Cardiac muscle cell (in vitro differentiated cells and primary cell): ENCODE measurements at regions not wholly inside any gene's neighbourhood (a gene's known extent, or its start where the extent isn't known, plus 50 kb on each side); places are given as distances from the start of the nearest gene placed in this dataset.

Experiments
- DNase-seq, 2 donors: peaks; one replicate each; pipeline versions ENCODE4 v3.0.0 to v3.0.0-alpha.2; 2010 to 2017; ENCODE audit warnings: low read depth in 1 of 2, low spot score in 1 of 2
- H3K27ac ChIP-seq: fragments of 200-600 bp; sonication (generic); 2 replicates; pipeline ENCODE4 v1.5.1; 2016
- H3K27me3 ChIP-seq: fragments of 200-600 bp; sonication (generic); 2 replicates; pipeline ENCODE4 v1.6.0; 2016; ENCODE audit warnings: control low read depth
- H3K36me3 ChIP-seq: fragments of 200-600 bp; sonication (generic); 2 replicates; pipeline ENCODE4 v1.5.1; 2016; ENCODE audit warnings: control low read depth
- H3K4me1 ChIP-seq: fragments of 200-600 bp; sonication (generic); 2 replicates; pipeline ENCODE4 v1.8.1; 2017; ENCODE audit warnings: low read depth, mild to moderate bottlenecking, mixed run types
- H3K4me3 ChIP-seq: fragments of 200-600 bp; sonication (generic); 2 replicates; pipeline ENCODE4 v1.5.1; 2016; ENCODE audit warnings: mild to moderate bottlenecking
- H3K9me3 ChIP-seq: fragments of 200-600 bp; sonication (generic); 2 replicates; pipeline ENCODE4 v1.5.1; 2017; ENCODE audit warnings: low read depth, mild to moderate bottlenecking, control low read depth
- TF ChIP-seq, protein P1 (sequence below): IDR thresholded peaks from 2 replicates; pipeline ENCODE4 v1.5.1; 2012; ENCODE audit warnings: low read depth, mild to moderate bottlenecking, low read length

DNA sequence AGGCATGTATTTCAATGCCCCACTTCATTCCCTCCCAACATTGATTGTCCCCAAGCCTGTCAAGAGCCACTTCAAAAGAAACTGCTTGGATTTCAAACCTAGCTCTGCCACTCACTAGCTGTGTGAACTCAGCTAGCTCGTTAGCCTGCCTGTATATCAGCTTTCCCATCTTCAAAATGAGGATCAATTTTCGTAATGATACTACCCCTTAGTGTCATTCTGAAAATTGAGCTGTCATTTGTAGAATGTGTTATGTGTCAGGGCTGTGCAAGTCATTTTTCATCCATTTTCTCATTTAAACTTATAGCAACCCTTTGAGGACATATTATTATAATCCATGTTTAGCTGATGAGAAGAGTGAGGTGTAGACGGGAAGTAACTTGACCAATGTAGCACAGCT lies 88.6 kb downstream of the TRIM42 start:
- no peak overlapping the region for H3K27ac ChIP-seq
- no peaks in the 10 kb centered on the region for H3K27me3 ChIP-seq
- no peaks in the 10 kb centered on the region for H3K36me3 ChIP-seq
- H3K4me3 ChIP-seq = no peak overlapping the region
- no peaks in the 10 kb centered on the region for H3K4me1 ChIP-seq
- H3K9me3 ChIP-seq = no peaks in the 10 kb centered on the region
- no peak for DNase-seq
- TF ChIP-seq, protein P1, sequence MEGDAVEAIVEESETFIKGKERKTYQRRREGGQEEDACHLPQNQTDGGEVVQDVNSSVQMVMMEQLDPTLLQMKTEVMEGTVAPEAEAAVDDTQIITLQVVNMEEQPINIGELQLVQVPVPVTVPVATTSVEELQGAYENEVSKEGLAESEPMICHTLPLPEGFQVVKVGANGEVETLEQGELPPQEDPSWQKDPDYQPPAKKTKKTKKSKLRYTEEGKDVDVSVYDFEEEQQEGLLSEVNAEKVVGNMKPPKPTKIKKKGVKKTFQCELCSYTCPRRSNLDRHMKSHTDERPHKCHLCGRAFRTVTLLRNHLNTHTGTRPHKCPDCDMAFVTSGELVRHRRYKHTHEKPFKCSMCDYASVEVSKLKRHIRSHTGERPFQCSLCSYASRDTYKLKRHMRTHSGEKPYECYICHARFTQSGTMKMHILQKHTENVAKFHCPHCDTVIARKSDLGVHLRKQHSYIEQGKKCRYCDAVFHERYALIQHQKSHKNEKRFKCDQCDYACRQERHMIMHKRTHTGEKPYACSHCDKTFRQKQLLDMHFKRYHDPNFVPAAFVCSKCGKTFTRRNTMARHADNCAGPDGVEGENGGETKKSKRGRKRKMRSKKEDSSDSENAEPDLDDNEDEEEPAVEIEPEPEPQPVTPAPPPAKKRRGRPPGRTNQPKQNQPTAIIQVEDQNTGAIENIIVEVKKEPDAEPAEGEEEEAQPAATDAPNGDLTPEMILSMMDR = no peak

DNA sequence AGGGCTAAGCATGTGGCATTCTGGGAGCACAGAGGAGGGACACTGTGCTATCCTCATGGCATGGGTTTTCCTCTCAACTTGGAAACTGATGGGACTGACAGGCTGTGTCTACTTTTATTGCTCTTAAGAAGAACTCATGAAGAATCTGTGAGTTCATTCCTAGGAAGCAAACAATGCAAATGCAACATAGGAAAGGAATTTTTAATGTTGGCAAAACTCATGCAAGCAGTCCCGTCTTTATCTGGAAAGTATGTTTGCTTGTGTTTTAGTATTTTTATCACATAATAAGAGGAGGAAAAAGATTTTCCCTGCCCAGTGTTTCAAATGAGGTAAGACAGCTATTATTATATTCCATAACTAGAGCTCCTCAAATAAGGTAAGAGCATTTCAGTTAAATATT lies 89.7 kb downstream of the TRIM42 start:
- Histone ChIP-seq H3K36me3 (no peaks in the 10 kb centered on the region), H3K27ac (no peak overlapping the region), H3K4me3 (no peak overlapping the region), H3K4me1 (no peaks in the 10 kb centered on the region), H3K27me3 (no peaks in the 10 kb centered on the region), H3K9me3 (no peaks in the 10 kb centered on the region)
- TF ChIP-seq, protein P1 = no peak
- DNase-seq = no peak

DNA sequence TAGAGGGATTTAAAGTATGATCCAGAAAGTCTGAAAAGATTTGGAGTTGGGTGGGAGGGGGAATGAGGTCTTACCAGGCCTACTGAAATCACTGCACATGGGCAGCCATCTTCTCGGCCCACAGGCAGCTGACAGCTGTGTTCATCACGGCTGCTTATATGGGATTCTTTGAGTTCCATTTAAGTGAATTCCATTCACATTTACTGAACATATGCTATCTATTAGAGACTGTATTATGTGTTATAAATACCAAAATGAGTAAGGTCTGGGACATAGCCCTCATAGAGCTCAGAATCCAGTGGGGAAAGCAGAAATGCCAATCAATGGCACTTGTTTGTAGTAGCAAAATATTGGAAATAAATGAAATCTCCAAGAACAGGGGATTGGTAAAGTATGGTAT lies 91.1 kb downstream of the TRIM42 start:
- Histone ChIP-seq H3K36me3 (no peaks in the 10 kb centered on the region), H3K9me3 (no peaks in the 10 kb centered on the region), H3K4me1 (no peaks in the 10 kb centered on the region), H3K27me3 (no peaks in the 10 kb centered on the region), H3K4me3 (no peak overlapping the region), H3K27ac (no peak overlapping the region)
- TF ChIP-seq, protein P1 = no peak
- DNase-seq = no peak

DNA sequence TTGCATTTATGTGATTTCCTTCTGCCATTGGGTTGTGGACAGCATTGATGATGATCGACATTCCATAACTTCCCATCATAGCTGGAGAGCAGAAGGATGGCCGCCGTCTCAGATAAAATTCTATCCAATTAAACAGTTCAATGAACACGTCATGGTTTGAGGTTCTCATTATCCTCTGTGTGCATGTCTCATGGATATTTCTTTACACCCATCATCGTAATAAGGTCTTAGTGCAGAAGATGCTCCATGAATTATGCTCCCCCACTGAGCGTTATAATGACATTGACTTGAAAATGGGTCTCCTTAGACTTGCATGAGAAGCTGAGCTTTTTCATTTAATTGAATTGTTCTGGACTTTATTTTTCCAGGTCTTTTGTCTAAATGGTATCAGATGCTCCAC lies 92.1 kb downstream of the TRIM42 start:
- TF ChIP-seq, protein P1 = no peak
- no peak for DNase-seq
- Histone ChIP-seq H3K27ac (no peak overlapping the region), H3K4me1 (no peaks in the 10 kb centered on the region), H3K9me3 (no peaks in the 10 kb centered on the region), H3K36me3 (no peaks in the 10 kb centered on the region), H3K27me3 (no peaks in the 10 kb centered on the region), H3K4me3 (no peak overlapping the region)

DNA sequence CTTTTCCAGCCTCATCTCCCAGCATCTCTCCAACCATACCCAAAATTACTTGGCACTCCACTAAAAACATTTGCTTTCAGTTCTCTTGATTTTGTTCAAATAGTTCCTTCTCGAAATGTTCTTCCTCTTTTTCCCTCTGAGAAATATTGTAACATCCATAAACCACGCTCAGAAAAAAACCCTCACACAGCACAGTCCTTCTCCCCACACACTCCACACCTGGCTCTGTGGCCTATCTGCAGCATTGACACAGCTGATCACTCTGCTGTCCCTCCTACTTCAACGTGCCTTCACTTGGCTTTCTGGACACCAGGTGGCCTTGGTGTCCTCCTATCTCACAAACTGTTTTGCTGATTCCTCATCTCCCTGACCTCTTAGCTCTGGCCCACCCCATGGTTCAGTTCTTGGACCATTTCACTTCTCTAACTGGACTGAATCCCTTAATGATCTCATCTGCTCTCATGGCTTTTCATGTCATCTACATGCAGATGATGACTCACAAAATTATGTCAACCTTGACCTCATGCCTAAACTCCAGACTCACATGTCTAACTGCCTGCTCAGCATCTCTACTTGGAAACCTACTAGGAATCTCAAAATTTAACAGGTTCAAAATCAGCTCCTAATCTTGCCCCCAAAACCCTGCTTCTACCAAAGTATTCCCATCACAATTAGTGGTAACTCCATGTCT lies 93.3 kb downstream of the TRIM42 start:
- no peak overlapping the region for H3K4me3 ChIP-seq
- TF ChIP-seq, protein P1 = no peak
- no peak overlapping the region for H3K27ac ChIP-seq
- no peaks in the 10 kb centered on the region for H3K4me1 ChIP-seq
- no peaks in the 10 kb centered on the region for H3K36me3 ChIP-seq
- no peaks in the 10 kb centered on the region for H3K27me3 ChIP-seq
- H3K9me3 ChIP-seq = no peaks in the 10 kb centered on the region
- DNase-seq = no peak
